IPS DF 6.9 (cell line): ENCODE measurements at regions not wholly inside any gene's neighbourhood (a gene's known extent, or its start where the extent isn't known, plus 50 kb on each side); places are given as distances from the start of the nearest gene placed in this dataset.
"Not testable (repeated sequence)": the region's sequence is repeated elsewhere in the genome, so short reads cannot be mapped to it uniquely, and the experiment has no call there.

ENCODE experiments used
- DNase-seq: peaks from one replicate; pipeline ENCODE4 v3.0.0-alpha.2; 2013; ENCODE audit warnings: low read depth, low spot score
- H3K27ac ChIP-seq: one replicate; pipeline ENCODE4 v1.5.1; 2013; ENCODE audit warnings: low read length, control low read depth
- H3K27me3 ChIP-seq: 2 replicates; pipeline ENCODE4 v1.6.1; 2013; ENCODE audit warnings: mild to moderate bottlenecking, low read length; ENCODE audit not compliant: control insufficient read depth, insufficient read depth
- H3K36me3 ChIP-seq: 2 replicates; pipeline ENCODE4 v1.6.1; 2013; ENCODE audit warnings: low read length; ENCODE audit not compliant: control insufficient read depth, insufficient read depth
- H3K4me1 ChIP-seq: 2 replicates; pipeline ENCODE4 v1.6.1; 2013; ENCODE audit warnings: low read length; ENCODE audit not compliant: control insufficient read depth, insufficient read depth
- H3K4me3 ChIP-seq: 2 replicates; pipeline ENCODE4 v1.5.1; 2013; ENCODE audit warnings: mild to moderate bottlenecking, low read length
- H3K9me3 ChIP-seq: 2 replicates; pipeline ENCODE4 v1.6.1; 2013; ENCODE audit warnings: low read length, inconsistent platforms; ENCODE audit not compliant: control insufficient read depth, insufficient read depth
- WGBS: extraction: QIAGEN DNeasy Blood & Tissue Kit; methylation state at CpG from one replicate; pipeline ENCODE4 v1.1.7; 2013; ENCODE audit warnings: mixed read lengths, missing lambda C conversion rate; ENCODE audit not compliant: insufficient read length, insufficient coverage; 5-methylcytosine and 5-hydroxymethylcytosine counted together

DNA sequence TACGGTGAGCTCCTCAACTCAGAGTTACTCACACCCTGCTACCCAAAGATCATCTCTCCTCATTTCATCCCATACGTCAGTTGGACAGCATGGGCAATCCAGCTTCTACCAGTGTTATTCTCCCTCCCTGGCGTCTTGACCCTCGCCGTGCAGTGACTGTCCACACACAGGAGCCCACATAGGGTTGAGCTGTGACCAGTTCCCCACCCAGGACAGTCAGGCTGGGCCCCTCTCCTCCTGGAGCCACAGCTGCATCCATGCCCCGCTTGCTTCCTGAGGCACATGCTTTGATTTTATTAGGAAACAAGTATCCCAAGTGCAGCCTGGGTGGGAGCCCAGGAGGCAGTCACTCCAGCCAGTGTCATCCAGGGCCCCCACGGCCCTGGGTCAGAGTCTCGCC lies 140.3 kb upstream of the SFSWAP start:
- no peak for DNase-seq
- Histone ChIP-seq H3K4me3 (no peak overlapping the region), H3K4me1 (no peaks in the 10 kb centered on the region; the same call in 1 of the 2 replicates), H3K9me3 (no peaks in the 10 kb centered on the region), H3K27ac (no peak overlapping the region), H3K27me3 (no peaks in the 10 kb centered on the region), H3K36me3 (no peaks in the 10 kb centered on the region; the same call in 1 of the 2 replicates)
- no CpG with 5 or more reads among the region's 8 CpGs for WGBS

DNA sequence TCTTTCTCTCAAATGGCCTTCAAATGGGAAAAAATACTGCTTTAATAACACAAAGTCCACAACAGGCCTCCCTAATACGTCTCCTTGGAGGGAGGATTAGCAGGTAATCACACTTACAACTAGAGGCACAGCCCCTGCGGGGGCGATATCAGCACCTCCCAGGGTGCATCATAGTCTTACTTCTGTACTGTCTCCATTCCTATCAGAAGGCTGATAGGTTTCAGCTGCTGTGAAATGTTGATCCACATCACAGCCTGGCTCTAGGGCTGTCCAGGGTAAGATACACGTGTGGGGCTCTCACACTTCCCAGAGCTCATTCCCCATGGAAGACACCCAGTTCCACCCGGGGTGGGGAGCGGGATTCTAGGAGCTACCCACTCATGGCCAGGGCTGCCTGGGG lies 139.1 kb upstream of the SFSWAP start:
- Histone ChIP-seq H3K27ac (no peak overlapping the region), H3K4me1 (no peaks in the 10 kb centered on the region; the same call in 1 of the 2 replicates), H3K27me3 (no peaks in the 10 kb centered on the region), H3K36me3 (no peaks in the 10 kb centered on the region; the same call in 1 of the 2 replicates), H3K9me3 (no peaks in the 10 kb centered on the region), H3K4me3 (no peak overlapping the region)
- no CpG with 5 or more reads among the region's 6 CpGs for WGBS
- no peak for DNase-seq

GRCh38 chr12:131572626-131573025 lies 138.3 kb upstream of the SFSWAP start:
- Histone ChIP-seq H3K27ac (no peak overlapping the region), H3K4me1 (no peaks in the 10 kb centered on the region; the same call in 1 of the 2 replicates), H3K36me3 (no peaks in the 10 kb centered on the region; the same call in 1 of the 2 replicates), H3K27me3 (no peaks in the 10 kb centered on the region), H3K4me3 (no peak overlapping the region), H3K9me3 (no peaks in the 10 kb centered on the region)
- no CpG with 5 or more reads among the region's 15 CpGs for WGBS
- no peak for DNase-seq

DNA sequence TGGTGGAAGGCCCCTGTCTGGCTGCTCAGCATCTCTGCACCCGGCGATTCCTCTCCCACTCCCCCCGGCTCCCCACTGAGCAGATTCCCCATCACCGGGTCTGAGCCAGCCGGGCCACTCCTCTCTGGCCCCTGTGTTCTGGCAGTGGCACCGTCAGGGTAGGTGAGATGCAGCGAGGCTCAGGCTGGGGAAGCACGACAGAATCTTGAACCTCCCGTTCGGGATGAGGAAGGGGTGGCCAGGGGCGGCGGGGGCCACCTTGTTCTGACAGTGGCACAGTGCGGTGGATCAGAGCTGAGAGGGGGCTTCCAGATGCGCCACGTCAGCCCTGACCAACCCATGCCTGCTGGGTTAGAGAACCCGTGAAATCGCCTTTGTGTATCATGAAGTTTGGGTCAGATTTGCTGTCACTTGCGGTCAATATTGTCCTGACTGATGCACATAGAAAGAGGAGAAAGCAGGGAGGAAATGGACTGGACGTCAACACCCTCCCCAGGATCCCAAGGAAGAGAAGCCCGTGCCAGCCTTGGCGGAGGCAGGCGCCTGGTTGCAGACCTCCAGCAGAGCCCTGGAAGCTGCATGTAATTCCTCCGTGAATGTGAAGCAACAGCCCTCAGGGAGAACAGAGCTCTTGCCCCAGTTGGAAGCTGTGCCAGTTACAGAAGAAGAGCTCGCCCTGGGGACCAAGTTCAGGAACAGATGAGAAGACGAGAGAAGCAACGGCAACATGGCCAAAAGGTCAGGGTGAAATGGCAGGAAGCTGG lies 137.1 kb upstream of the SFSWAP start:
- Histone ChIP-seq H3K36me3 (no peaks in the 10 kb centered on the region; the same call in 1 of the 2 replicates), H3K4me1 (no peaks in the 10 kb centered on the region; the same call in 1 of the 2 replicates), H3K9me3 (no peaks in the 10 kb centered on the region), H3K4me3 (no peak overlapping the region), H3K27ac (no peak overlapping the region), H3K27me3 (no peaks in the 10 kb centered on the region)
- no CpG with 5 or more reads among the region's 26 CpGs for WGBS
- DNase-seq: no peak

DNA sequence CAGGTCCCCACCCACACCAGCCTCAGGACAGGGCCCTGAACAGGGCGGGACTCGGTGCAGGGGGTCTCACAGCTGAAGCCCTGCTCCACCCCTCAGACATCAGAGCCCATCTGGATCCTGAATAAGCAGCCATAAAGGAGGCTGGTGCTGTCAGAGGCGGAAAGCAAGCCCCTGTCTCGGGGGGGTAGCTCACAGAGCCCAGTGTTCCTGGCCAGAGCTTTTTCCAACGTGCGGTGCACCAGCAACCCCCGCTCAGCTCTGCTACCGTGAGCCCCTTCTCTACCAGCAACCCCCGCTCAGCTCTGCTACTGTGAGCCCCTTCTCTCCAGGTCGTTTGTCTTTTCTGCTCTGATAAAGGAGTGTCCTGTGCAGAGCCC lies 136.5 kb upstream of the SFSWAP start:
- Histone ChIP-seq H3K36me3 (no peaks in the 10 kb centered on the region; the same call in 1 of the 2 replicates), H3K27ac (no peak overlapping the region), H3K4me1 (no peaks in the 10 kb centered on the region; the same call in 1 of the 2 replicates), H3K4me3 (no peak overlapping the region), H3K27me3 (no peaks in the 10 kb centered on the region), H3K9me3 (no peaks in the 10 kb centered on the region)
- WGBS: no CpG with 5 or more reads among the region's 10 CpGs
- DNase-seq: no peak

DNA sequence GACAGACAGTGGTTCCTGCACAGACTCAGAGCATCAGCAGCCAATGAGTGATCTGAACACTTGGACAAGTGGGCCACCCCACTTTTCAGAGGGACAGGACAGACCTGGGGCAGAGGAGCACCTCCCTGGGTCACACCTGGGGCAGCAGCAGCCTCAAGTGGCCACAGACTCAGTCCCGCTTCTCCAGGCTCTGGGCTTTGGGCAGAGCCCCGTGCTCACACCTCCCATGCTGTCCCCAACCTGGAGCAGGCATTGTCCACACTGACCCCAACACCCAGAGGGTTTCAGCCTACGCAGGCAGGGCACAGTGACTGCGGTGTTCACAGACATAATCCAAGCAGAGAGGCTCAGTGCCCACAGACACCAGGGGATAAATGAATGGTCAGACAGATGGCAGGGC lies 135.5 kb upstream of the SFSWAP start:
- H3K9me3 ChIP-seq: no peaks in the 10 kb centered on the region
- H3K4me1 ChIP-seq: no peaks in the 10 kb centered on the region; the same call in 1 of the 2 replicates
- H3K27me3 ChIP-seq: no peaks in the 10 kb centered on the region
- H3K4me3 ChIP-seq: no peak overlapping the region
- no peak for DNase-seq
- no CpG with 5 or more reads among the region's 4 CpGs for WGBS
- no peaks in the 10 kb centered on the region; the same call in 1 of the 2 replicates for H3K36me3 ChIP-seq
- H3K27ac ChIP-seq: no peak overlapping the region

DNA sequence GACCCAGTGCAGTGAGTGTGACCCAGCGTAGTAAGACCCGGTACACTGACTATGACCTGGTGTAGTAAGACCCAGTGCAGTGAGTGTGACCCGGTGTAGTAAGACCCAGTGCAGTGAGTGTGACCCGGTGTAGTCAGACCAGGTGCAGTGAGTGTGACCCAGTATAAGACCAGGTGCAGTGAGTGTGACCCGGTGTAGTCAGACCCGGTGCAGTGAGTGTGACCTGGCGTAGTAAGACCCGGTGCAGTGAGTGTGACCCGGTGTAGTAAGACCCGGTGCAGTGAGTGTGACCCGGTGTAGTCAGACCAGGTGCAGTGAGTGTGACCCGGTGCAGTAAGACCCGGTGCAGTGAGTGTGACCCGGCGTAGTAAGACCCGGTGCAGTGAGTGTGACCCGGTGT lies 134.2 kb upstream of the SFSWAP start:
- WGBS: no CpG with 5 or more reads among the region's 17 CpGs
- not testable (repeated sequence) for H3K27me3 ChIP-seq, DNase-seq, H3K4me3 ChIP-seq, H3K36me3 ChIP-seq, H3K27ac ChIP-seq, H3K9me3 ChIP-seq, H3K4me1 ChIP-seq

GRCh38 chr12:131577766-131578165 lies 133.1 kb upstream of the SFSWAP start:
- Histone ChIP-seq H3K27me3 (no peaks in the 10 kb centered on the region), H3K36me3 (no peaks in the 10 kb centered on the region; the same call in 1 of the 2 replicates), H3K4me1 (no peaks in the 10 kb centered on the region; the same call in 1 of the 2 replicates), H3K27ac (no peak overlapping the region), H3K9me3 (no peaks in the 10 kb centered on the region), H3K4me3 (no peak overlapping the region)
- DNase-seq: no peak
- WGBS: no CpG with 5 or more reads among the region's 6 CpGs

- Histone ChIP-seq H3K9me3 (no peaks in the 10 kb centered on the region), H3K4me1 (no peaks in the 10 kb centered on the region; the same call in 1 of the 2 replicates), H3K36me3 (no peaks in the 10 kb centered on the region; the same call in 1 of the 2 replicates), H3K27me3 (no peaks in the 10 kb centered on the region), H3K4me3 (no peak overlapping the region), H3K27ac (no peak overlapping the region)
- no peak for DNase-seq
- WGBS: no CpG with 5 or more reads among the region's 11 CpGs
Observed at GRCh38 chr12:131578828-131579470, 131.9 kb upstream of the SFSWAP start.

- WGBS: no CpG with 5 or more reads among the region's 20 CpGs
- DNase-seq: no peak
- no peaks in the 10 kb centered on the region; the same call in 1 of the 2 replicates for H3K9me3 ChIP-seq
- no peak overlapping the region for H3K27ac ChIP-seq
- no peak overlapping the region for H3K4me3 ChIP-seq
- H3K27me3 ChIP-seq: no peaks in the 10 kb centered on the region
- no peaks in the 10 kb centered on the region for H3K36me3 ChIP-seq
- H3K4me1 ChIP-seq: no peaks in the 10 kb centered on the region
Observed at GRCh38 chr12:131583090-131583712, 127.7 kb upstream of the SFSWAP start.
